GM10266 (cell line): ENCODE measurements at regions not wholly inside any gene's neighbourhood (a gene's known extent, or its start where the extent isn't known, plus 50 kb on each side); places are given as distances from the start of the nearest gene placed in this dataset.

Source experiments
- DNase-seq: peaks from one replicate; pipeline ENCODE4 v3.0.0; 2012; ENCODE audit errors: extremely low spot score
- TF ChIP-seq, protein P1 (sequence below): IDR thresholded peaks from 2 replicates; pipeline ENCODE4 v1.5.1; 2012; ENCODE audit warnings: mild to moderate bottlenecking, low read depth; ENCODE audit not compliant: control insufficient read depth, insufficient read depth; ENCODE audit errors: missing control alignments

DNA sequence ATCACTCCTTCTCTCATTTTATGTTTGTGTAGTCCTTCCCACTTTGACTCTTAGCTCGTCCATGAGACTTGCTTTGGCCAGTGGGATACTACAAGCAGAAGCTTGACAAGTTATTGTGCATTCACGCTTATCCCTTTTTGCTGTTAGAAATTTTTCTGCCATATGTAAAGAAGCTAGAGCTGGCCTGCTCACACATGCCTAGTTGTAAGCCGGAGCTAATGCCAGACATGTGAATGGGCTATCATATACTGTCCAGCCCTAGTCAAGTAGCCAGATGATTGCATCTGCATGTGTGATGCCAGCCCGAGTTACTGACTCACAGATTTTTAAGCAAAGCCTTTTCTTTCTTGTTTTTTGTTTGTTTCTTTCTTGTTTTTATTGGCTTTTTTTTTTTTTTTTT is 460.7 kb downstream of the TDRD3 start:
- DNase-seq = no peak
- TF ChIP-seq, protein P1, sequence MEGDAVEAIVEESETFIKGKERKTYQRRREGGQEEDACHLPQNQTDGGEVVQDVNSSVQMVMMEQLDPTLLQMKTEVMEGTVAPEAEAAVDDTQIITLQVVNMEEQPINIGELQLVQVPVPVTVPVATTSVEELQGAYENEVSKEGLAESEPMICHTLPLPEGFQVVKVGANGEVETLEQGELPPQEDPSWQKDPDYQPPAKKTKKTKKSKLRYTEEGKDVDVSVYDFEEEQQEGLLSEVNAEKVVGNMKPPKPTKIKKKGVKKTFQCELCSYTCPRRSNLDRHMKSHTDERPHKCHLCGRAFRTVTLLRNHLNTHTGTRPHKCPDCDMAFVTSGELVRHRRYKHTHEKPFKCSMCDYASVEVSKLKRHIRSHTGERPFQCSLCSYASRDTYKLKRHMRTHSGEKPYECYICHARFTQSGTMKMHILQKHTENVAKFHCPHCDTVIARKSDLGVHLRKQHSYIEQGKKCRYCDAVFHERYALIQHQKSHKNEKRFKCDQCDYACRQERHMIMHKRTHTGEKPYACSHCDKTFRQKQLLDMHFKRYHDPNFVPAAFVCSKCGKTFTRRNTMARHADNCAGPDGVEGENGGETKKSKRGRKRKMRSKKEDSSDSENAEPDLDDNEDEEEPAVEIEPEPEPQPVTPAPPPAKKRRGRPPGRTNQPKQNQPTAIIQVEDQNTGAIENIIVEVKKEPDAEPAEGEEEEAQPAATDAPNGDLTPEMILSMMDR = no peak

DNA sequence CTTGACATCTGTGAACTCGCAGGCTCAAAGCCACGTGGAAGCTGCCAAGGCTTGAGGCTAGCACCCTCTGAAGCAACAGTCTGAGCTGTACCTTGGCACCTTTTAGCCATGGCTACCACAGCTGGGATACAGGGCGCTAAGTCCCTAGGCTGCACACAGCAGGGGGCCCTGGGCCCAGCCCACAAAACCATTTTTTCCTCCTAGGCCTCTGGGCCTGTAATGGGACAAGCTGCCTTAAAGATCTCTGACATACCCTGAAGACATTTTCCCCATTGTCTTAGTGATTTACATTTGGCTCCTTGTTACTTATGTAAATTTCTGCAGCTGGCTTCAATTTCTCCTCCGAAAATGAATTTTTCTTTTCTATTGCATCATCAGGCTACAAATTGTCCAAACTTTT is 455.9 kb downstream of the TDRD3 start:
- no peak for DNase-seq
- TF ChIP-seq, protein P1 = no peak

DNA sequence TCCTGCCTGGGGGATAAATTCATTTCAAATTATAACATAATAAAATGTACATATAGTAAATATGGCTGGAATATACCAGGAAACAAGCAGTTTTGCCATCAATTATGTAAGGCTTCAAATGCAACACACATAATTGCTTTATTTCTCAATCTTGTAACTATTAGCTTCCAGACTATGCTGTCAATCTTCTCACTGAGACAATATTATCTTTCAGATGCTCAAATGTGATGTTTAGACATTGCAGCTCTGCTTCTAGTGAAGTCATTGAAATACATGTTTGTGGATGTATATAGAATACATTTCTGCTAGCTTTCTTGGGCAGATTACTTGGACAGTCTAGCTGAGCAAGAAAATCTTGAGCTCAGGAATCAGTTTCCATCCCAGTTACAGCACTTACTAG is 454.4 kb downstream of the TDRD3 start:
- TF ChIP-seq, protein P1 = no peak
- no peak for DNase-seq

DNA sequence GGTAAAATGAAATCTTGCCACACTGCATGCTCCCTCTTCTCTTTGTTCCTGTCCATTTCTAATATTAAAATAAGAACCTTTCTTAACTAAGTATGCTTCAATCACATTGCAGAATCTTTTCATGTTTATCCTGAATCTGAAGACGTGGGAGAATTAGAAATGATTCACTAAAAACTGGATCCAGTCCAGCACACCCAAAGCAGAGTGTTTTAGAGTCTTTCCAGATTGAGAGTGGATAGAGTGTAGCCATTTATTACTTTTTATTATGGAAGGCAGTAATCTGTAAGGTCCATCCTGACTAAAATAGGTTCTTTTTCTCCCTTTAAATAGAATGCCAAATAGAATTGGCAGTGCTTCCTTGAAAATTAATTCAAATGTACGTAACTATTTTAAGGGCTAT is 453.5 kb downstream of the TDRD3 start:
- TF ChIP-seq, protein P1 = no peak
- no peak for DNase-seq

DNA sequence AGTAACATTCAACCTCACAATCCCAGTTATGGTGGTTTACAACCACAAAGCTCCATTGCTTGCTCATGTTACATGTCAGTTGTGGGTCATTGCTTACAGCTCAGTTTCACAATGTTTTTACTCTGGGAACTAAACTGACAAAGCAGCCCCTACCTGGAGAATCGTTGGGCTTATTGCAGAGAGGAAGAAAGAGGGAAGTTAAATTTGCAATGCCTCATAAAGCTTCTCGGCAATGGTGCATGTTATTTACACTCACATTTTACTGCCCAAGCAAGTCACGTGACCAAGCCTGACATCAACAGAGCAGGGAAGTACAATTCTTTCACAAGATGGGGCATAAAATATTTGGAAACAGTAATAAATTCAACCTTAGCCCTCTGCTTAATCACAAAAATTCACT is 441.6 kb downstream of the TDRD3 start:
- TF ChIP-seq, protein P1 = no peak
- DNase-seq = no peak

DNA sequence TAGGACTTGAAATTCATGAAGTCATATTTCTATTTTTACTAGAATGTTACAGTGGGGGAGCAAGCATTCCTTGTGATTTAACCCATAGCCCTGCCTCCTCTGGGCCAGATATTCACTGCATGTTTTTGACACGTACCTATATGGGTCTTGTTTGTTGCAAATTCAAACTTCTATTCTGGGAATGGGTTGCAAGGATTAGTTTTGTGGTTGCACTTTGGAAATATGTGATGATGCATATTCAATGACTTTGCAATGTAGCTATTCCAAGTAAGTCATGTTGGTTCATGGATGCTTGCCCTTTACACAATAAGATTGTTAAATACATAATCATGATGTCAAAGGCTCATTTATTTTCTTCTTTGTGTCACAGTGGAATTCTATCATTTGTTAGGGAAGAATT is 440.8 kb downstream of the TDRD3 start:
- TF ChIP-seq, protein P1 = no peak
- no peak for DNase-seq

DNA sequence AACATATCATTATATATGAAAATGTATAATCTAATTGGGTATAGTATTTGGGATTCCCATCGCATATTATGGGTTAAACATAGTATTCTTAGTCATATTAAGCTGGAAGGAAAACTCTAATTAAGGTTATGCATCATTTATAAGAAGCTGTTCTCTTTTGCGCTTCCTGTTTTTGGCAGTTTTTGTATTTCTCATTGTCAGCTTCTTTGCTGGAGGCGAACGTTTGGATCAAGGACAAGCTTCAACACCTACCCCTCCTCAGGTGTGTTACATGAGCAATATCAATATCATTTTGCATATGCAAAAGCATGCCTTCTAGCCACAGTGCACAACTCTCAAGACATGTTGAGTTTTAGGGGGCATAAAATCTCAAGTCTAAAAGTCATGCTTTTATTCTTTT is 439.8 kb downstream of the TDRD3 start:
- TF ChIP-seq, protein P1 = no peak

More for the DNA sequence above, 439.8 kb downstream of the TDRD3 start:
- DNase-seq = no peak
